Umbilical cord (tissue), 1 donor: ENCODE measurements at regions not wholly inside any gene's neighbourhood (a gene's known extent, or its start where the extent isn't known, plus 50 kb on each side); places are given as distances from the start of the nearest gene placed in this dataset.
"Not testable (repeated sequence)": the region's sequence is repeated elsewhere in the genome, so short reads cannot be mapped to it uniquely, and the experiment has no call there.

Source experiments
- DNase-seq: peaks from one replicate; pipeline ENCODE4 v3.0.0-alpha.2; 2015; ENCODE audit warnings: low spot score

DNA sequence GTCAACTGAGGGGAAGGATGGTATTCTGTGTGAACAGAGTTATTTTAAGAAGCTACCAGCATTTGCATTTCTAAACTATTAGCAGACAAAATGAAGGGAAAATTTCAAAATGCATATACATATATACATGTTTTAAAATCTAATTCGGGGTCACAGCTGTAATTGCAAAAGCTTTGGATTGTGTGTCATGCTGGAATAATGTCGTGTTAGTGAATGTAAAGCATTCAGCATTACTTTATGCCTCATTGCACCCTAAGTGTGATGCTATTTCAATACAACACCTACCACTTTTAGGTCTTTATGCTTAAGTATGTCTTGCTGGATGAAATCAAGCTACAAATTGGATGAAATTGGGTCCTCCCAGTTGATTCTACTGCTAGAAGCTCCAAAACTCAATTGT is 687.6 kb upstream of the MEF2C start:
- no peak for DNase-seq

DNA sequence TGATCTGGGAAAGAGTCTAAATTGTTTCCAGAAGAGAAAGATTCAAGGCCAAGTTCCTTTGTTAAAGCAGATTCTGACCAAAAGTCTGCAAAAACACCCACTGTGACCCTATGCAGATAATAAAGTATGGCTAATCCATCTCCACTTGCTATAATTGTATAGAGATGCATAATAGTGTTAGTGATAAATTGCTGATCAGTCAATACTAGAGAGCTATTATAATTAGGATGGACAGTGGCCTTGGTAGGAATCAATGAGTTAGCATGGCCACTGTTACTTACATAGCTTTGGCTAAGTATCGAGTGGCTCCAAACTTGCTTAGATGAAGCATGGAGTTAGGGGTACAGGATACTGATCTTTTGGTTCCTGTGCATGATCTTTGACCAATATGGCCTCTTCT is 683.4 kb upstream of the MEF2C start:
- no peak for DNase-seq

DNA sequence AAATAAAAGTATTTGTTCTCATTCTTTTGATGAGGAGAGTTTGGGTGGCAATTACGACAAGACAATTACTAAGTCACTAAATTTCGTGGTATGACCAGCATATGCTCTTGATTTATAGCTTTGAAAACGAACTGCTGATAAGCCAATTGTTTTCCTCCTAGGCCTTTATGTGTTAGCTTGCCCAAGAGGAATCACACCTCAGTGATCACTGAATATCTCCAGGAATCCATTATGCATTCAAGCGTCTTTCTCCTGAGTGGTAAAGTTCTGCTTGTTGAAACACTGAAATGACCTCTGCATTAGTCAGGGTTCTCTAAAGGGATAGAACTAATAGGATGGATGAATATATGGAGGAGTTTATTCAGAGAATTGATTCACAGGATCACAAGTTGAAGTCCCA is 677.7 kb upstream of the MEF2C start:
- DNase-seq = no peak

DNA sequence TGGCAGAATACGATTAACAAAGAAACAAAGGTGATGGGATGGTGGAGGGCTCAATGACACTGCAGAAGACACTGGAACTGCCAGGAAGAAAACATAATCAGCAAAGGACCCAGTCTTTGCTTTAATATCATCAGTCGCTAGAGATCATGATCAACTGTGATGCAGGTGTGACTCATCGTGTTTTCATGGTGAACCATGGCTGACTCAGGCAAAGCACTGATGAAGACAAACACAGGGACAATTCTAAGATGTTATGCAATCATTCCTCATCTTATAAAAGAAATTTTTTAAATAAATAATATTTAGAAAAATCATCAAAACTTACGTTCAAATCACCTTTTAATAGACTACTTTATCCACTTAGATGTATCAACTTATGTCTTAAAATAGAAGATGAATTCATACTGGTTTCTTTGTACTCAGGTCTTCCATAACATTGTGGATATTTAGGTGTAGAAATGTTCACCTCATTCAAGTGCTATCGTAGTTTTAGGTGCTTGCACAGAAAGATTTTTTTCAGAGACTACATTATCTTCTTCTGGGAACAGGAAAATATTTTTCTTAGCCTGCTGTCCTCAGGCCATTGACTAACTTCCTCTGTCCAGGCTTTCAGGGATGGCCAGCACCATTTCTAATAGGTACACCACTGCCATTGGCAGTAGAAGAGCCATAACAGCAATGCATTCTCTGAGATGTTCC is 673.4 kb upstream of the MEF2C start:
- no peak for DNase-seq

DNA sequence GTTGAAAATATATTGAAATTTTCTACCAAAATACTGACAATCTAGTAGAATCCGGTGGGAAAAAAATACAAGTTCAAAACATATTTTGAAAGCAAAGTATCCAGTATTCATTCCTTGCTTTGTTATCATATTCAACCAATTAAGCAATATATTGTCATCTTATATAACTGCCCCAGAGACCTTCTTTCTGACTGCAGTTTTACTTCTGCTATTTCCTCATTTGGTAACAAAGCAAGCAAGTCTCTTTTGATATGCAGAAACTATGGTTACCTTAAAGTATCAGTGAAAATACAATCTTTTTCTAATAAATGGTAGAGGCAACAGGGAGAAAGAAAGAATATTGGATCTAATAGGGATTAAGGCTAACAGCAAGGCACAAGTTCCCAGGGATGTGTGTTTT is 663.7 kb upstream of the MEF2C start:
- DNase-seq = no peak

DNA sequence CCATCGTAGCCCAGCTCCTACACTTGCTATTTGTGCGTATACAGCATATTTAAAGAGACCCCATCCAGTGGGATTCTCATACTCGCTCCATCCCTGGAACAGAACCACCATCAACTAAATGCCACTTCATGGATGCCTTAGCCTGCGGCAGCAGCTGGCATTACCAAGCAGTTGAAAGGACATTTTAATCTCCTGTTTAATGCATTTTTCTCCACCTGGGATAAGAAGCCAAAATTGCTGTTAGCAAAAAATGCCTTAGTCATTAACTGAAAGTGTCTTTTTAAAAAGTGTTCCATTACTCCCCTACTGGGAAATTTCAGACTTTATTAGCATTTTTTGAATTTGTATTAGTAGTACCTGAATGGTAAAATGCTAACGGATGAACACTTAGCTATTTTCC is 662.6 kb upstream of the MEF2C start:
- no peak for DNase-seq

DNA sequence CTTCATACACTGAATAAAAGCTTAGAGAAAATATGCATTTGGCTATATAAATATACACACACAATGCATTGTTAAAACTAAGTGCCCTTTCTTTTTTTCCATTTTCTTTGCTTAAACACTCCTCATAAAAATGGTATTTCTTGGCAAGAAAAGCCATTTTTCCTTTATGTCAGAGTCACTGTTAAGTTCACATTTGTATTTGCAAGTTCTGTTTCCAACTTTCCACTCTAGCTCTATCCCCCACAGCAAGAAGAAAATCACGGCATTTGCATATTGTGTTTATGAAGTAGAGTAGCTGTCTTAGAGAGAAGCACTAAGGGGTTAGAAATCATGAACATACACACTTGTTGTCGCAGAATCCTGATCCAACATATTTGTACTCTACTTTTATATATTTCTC is 662.1 kb upstream of the MEF2C start:
- peak; percentile 53 for DNase-seq

DNA sequence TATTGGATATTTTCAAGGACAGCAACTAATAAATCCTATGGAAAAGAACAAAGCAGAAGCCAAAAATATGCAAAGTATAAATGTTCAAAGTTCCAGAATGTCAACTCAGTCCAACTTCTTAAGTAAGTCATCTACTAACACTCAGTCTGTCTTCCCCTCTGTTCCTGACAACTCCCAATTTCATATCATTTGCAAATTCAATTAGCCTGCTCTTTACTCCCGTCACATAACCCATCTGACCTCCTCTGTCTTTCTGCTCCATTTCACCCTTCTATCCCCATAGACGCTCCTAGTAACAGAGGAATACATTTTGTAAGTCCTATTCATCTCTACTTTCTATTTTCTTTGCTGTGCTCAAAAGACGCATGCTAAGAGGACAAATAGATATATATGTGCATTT is 659.8 kb upstream of the MEF2C start:
- no peak for DNase-seq

DNA sequence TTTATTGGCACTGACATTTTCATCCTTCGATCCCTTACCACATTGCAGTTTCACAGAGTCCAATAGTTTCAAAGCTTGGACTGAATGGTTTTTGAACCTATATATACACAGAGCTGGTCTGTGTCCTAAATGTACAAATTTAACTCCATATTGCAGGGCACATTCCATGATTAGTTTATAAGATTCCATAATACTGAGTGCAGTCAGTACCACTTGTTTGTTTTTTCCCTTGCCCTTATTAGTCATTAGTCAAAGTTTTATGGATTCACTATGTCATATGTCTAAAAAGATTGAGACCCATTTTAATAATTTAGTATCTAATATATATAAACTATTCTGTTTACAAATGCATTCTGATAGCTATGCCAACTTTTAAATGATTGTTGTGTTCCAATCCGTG is 654.8 kb upstream of the MEF2C start:
- DNase-seq = no peak

DNA sequence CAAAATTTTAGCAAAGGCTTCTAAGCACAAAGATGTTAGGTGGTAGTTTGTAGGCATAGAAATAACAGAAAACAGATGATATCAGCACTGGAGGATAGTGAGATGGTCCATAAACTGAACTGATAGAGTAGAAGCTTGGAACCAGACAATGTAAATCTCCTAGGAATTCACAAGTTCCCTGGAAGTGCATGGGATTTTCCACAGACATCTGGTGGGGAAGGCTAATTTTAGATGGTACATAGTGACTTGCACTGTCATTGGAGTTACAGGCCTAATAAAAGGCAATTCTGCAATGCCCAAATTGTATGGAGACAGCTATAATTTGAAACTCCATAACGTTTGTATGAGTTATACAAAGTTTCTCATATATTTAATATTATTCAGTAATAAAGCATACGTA is 653.0 kb upstream of the MEF2C start:
- DNase-seq = peak; percentile 2

DNA sequence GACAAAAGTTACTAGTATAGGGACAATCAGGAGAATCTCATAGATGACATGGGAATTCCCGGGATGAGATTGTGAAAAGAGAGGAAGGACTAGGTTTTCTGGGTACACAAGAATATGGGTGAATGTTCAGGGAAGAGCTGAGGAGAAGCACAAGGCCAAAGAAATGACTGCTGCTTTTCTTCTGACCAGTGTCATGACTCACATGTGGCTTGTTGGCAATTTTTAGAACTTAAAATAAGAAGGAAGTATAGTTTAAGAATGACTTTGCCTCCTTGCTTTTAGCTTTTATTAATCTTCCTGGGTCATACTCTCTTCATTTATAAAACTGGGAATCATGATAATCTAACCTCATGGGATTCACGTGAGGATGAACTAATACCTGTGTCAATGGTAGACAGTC is 652.4 kb upstream of the MEF2C start:
- no peak for DNase-seq

DNA sequence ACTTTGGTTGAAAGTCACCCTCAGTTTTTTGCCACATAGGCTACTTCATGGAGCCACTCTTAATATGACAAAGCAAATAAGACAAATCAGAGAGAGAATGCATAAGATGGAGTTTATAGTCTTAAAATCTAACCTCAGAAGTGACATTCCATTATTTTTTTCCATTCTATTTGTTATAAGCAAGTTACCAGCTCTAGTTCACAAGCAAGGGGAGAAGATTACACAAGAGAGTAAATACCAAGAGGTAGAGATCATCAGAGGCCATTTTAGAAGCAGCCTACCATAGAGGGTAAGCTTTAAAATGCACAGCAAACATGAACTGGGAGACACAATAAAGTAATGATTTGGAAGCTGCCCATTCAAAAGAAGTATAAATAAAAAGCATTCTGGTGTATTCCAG is 651.3 kb upstream of the MEF2C start:
- DNase-seq = no peak

DNA sequence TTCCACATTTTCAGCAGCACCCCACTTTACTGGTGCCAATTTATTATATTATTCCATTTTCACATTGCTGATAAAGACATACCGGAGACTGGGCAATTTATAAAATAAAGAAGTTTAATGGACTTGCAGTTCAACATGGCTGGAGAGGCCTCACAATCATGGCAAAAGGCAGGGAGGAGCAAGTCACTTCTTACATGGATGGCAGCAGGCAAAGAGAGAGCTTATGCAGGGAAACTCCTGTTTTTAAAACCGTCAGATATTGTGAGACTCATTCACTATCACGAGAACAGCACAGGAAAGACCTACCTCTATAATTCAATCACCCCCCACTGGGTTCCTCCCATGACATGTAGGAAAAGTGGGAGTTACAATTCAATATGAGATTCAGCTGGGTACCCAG is 641.8 kb upstream of the MEF2C start:
- no peak for DNase-seq

DNA sequence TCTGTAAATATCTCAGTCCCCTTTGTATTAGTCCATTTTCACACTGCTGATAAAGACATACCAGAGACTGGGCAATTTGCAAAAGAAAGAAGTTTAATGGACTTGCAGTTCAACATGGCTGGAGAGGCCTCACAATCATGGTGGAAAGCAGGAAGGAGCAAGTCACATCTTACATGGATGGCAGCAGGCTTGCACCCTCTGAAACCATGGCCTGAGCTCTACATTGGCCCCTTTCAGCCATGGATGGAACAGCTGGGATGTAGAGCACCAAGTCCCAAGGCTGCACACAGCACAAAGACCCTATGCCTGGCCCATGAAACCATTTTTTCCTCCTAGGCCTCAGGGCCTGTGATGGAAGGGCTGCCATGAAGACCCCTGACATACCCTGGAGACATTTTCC is 640.9 kb upstream of the MEF2C start:
- DNase-seq = not testable (repeated sequence)

DNA sequence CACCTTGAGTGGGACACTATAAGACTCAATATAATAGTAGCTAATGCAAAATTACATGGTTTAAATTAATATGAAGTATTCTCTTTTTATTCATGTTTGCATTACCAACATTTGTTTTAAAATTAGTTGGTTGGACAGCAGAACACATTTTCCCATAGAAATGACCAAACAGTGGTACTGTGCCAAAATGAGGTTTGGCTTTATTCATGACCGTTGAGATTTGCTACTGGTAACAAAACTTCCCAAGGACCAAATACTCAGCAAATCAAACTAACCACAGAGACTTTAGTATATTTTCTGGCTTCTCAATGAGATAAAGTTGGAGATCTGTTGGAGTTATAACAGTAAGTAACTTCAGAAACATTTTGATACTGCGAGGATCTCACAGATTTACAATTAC is 637.8 kb upstream of the MEF2C start:
- no peak for DNase-seq

DNA sequence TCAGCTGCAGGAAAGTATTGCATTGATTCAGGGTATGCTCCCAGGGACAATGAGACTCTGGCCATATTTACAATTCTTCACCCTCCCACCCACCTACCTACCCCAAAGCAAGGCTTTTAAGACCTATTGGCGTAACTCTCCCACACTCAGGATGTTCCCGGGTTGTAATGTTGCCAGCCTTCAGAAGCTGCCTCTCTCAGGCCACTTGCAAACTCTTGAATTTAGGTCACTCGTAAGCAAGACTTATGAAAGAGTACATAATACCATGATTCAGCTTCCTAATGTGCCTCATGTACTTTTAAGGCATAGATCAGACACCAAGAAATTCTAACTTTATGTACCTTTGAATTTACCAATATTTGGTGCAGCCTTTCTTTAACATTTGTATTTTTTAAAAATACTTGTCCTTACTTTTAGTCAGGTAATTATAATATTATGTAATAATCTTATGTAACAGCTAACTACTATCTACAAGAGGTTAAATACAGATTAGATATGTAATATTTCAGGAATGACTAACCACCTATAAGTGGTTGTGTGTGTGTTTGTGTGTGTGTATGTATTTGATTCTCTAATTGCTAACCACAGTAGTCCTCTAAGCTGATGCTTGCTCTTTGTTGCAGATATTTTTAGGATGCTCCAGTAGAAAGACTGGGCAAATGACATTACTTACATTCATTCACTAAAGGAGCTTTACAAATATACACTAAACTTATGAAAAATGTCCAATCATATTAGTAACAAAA is 630.5 kb upstream of the MEF2C start:
- peak; percentile 6 for DNase-seq

DNA sequence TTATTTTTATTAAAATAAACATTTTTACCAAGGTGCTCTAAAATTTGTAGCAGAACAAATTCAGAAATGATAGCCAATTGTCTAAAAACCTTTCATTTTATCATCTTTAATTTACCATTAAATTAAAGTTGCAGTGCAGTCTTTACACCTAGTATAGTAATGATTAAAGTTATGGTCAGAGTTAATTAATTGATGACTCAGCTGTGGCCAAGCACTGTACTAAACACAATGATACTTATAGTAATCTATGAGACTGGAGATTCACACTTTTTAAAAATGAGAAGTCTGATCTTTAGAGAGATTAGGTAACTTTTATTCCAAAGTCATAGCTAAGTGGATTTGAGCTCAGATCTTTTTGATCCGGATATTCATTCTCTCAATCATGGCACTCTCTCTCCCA is 621.1 kb upstream of the MEF2C start:
- no peak for DNase-seq

DNA sequence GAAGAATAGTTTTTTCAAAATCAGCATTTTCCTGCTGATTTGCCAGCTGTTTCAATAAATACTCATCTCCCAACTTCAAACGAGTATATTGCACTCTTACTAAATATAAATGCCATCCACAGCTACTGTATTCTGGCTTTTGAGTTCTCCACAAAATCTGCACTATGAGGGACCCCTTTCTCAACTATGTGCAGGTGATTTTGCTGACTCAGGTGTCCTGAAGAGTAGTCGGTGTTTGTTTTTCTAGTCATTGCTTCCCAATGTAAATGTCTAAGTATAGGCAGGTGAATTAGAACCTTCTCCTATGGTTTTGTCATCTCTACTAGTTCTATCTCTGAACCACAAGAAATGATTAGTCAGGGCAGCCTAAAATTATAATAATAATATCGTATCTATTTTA is 616.8 kb upstream of the MEF2C start:
- no peak for DNase-seq

DNA sequence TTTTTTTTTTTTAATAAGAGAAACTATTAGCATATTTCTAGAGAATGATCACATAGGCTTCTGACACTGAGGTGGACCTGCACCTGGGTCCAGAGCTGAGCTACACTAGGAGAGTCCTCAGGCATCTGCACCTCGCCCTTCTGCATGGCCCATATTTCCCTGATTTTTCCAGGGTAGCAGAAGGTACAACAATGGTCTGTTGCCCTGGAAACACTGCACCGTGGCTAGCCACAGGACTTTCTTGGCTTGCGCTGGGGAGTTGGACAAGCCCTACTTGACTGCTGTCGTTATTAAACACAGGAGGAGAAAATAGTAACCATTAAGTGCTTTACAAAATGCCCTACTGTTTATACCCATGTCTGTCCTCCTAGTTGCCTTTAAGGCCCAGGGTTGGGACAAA is 615.7 kb upstream of the MEF2C start:
- no peak for DNase-seq

DNA sequence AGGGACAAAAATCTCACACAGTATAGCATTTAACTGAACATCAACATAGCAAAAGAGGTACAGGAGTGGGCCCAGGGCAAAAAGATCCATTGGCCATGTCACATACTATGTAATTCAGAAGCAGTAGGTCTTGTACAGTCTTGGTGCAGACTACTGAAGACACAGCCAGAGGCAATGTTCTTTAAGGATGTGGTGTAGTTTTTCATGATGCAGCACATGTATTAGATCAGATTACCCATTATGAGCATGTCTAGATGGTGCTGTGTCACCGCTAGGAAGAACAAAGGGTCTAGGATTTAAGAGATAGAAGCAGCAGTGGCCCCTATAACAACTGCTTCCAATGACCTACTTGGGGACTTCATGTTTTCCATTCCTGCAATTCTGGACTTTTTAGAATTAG is 610.4 kb upstream of the MEF2C start:
- no peak for DNase-seq

DNA sequence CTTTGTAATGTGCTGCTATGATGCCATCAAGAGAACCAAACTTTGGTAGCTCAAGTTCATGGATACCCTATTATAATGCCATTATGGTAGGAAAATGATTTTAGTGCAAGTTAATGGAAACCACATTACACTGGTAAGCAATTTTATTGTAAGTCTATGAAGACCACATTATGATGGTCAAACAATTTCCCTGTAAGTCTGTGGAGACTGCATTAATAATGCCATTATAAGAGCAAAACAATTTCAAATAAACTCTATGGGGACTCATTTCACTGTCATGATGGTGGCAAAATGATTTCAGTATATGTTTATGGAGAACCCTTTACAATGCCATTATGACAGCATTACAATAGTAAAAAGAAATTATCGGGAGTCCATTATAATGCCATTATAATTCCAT is 602.0 kb upstream of the MEF2C start:
- DNase-seq = no peak

DNA sequence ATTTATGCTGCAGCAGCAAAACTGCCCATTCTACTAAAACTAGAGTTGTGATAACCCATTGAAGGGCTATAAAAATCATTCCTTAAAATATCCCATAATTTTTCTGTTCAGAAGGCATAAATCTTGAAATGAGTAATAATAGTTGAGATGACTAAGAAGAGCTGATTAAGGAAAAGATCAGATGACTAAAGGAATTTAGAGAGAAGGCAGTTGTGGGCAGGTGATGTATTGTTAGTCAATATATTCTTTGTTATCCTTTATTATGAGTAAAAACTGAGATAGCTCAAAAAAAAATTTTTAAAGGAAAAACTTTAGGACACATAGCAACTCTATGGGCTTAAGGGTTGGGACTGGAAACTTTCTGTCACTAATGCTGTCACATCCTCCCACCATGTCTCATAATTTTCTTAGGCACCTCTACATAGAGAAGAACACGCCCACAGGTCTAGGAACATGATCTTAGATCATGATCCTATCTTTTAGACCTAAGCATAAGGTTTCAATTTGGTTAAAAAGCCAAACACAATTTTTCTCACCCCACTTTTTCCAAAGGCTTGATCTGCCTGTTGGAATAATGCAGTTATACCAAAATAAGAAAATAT is 597.5 kb upstream of the MEF2C start:
- DNase-seq = no peak

DNA sequence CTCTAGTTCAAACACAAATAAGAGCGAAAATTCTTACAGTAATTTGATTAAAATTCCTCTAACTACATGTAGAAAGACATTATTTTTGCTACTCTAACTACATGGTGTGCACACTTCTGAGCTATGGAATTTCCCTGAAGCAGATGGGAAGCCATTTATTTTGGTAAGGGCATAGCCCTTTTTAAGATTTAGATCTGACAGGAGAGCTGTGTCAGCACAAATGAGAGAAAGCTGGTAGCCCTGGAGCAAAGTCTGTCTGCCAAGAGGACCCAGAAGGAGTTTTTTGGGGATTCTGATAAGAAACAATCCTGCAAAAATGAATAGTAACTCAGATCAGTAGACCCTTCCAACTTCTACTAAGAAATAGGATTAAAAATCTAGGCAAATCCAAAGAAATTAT is 595.9 kb upstream of the MEF2C start:
- no peak for DNase-seq
